OCI-LY7 (cell line): ENCODE measurements at regions not wholly inside any gene's neighbourhood (a gene's known extent, or its start where the extent isn't known, plus 50 kb on each side); places are given as distances from the start of the nearest gene placed in this dataset.

Experiments used
- BruUV-seq: library from RNA; stranded (reverse); fragments of 400-500 nt; replicated peaks from 2 replicates; lab custom pipeline; 2021; lab: Mats Ljungman, UMichigan
- CTCF ChIA-PET: fragments of 300-600 bp; sonication (Branson Sonifier 250); formaldehyde crosslinking; loops from one replicate; lab custom pipeline; 2022; ENCODE audit warnings: antibody characterized with exemption; ENCODE audit not compliant: unreplicated experiment; lab: Charles Lee
- POLR2A ChIA-PET: fragments of 300-600 bp; sonication (Branson Sonifier 250); formaldehyde crosslinking; loops from one replicate; lab custom pipeline; 2022; ENCODE audit warnings: antibody characterized with exemption; lab: Charles Lee
- DNase-seq: peaks from one replicate; pipeline ENCODE4 v3.0.0-alpha.2; 2015; ENCODE audit warnings: low spot score
- H2AFZ ChIP-seq: fragments of 200-600 bp; sonication (generic), shearing (Covaris generic); 2 replicates; pipeline ENCODE4 v1.6.1; 2014; ENCODE audit warnings: mild to moderate bottlenecking, antibody characterized with exemption, low read length, moderate library complexity
- H3K27ac ChIP-seq: fragments of 200-600 bp; sonication (generic); 2 replicates; pipeline ENCODE4 v1.5.1; 2014; ENCODE audit warnings: mixed run types, low read depth, mild to moderate bottlenecking, moderate library complexity, low read length, inconsistent platforms; ENCODE audit not compliant: poor library complexity, severe bottlenecking
- H3K36me3 ChIP-seq: fragments of 200-600 bp; sonication (generic); 2 replicates; pipeline ENCODE4 v1.6.1; 2014; ENCODE audit warnings: mild to moderate bottlenecking, antibody characterized with exemption, low read length, moderate library complexity, mixed read lengths; ENCODE audit not compliant: insufficient read depth
- H3K4me1 ChIP-seq: fragments of 200-600 bp; sonication (generic); 2 replicates; pipeline ENCODE4 v1.5.1; 2014; ENCODE audit warnings: mild to moderate bottlenecking, low read length; ENCODE audit not compliant: insufficient read depth, poor library complexity, severe bottlenecking
- H3K4me2 ChIP-seq: fragments of 200-600 bp; sonication (generic); 2 replicates; pipeline ENCODE4 v1.6.1; 2014; ENCODE audit warnings: mild to moderate bottlenecking, low read length
- H3K4me3 ChIP-seq: fragments of 200-600 bp; sonication (generic); 2 replicates; pipeline ENCODE4 v1.5.1; 2014; ENCODE audit warnings: mild to moderate bottlenecking, low read depth, low read length; ENCODE audit not compliant: poor library complexity, severe bottlenecking
- H3K79me2 ChIP-seq: fragments of 200-600 bp; sonication (generic); 2 replicates; pipeline ENCODE4 v1.6.1; 2016; ENCODE audit warnings: low read depth, mild to moderate bottlenecking, low read length, moderate library complexity, mixed read lengths; ENCODE audit not compliant: insufficient read depth
- H3K9me2 ChIP-seq: fragments of 200-600 bp; sonication (generic); 2 replicates; pipeline ENCODE4 v1.6.1; 2016; ENCODE audit warnings: mild to moderate bottlenecking, low read length, mixed read lengths; ENCODE audit not compliant: insufficient read depth
- H3K9me3 ChIP-seq: fragments of 200-600 bp; sonication (generic); 2 replicates; pipeline ENCODE4 v1.6.1; 2014; ENCODE audit warnings: mild to moderate bottlenecking, mixed run types, low read length, mixed read lengths
- H4K20me1 ChIP-seq: fragments of 200-600 bp; sonication (generic); 2 replicates; pipeline ENCODE4 v1.6.1; 2014; ENCODE audit warnings: mild to moderate bottlenecking, antibody characterized with exemption, low read length, moderate library complexity, mixed read lengths; ENCODE audit not compliant: insufficient read depth
- EZH2phosphoT487 ChIP-seq: fragments of 200-600 bp; sonication (generic); IDR thresholded peaks from 2 replicates; pipeline ENCODE4 v1.6.1; 2018; ENCODE audit warnings: low read depth, borderline replicate concordance, mild to moderate bottlenecking, mixed run types, antibody characterized with exemption, low read length, moderate library complexity, mixed read lengths
- intact Hi-C: fragments of 100-400 bp; cut with micrococcal nuclease; formaldehyde crosslinking; loops from one replicate; pipeline ENCODE4 v1.10.0; 2022; ENCODE audit not compliant: unreplicated experiment
- TF ChIP-seq, protein P1 (sequence below): fragments of 200-600 bp; sonication (generic); conservative IDR thresholded peaks from 2 replicates; pipeline ENCODE4 v1.5.1; 2014; ENCODE audit warnings: mild to moderate bottlenecking, antibody characterized with exemption, low read length, moderate library complexity, mixed read lengths

DNA sequence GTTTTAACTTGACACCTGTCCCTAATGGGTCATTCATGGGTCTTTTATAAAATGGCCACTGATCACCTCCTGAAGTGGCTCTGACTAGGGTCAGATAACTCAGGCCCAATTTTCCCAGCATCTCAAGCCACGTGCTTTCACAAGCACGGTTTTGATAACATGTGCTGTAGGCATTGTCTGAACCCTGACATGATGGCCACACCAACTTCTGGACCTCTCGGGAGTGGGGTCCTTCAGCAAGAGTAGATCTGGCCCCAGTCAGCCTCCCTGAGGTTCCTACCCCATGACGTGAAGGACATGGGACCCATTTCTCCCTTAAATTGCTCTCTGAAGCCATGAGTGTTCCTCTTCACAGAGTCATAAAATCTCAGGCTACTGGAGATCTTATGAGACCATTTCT is 60.4 kb upstream of the CCND1 start:
- Histone ChIP-seq H3K4me3 (no peak overlapping the region), H3K27ac (no peak overlapping the region), H3K9me3 (no peaks in the 10 kb centered on the region), H3K4me1 (no peaks in the 10 kb centered on the region), H2AFZ (no peak overlapping the region), H3K79me2 (no peaks in the 10 kb centered on the region), H3K9me2 (no peaks in the 10 kb centered on the region), H3K4me2 (no peak overlapping the region), H4K20me1 (no peaks in the 10 kb centered on the region), H3K36me3 (no peaks in the 10 kb centered on the region)
- ChIA-PET POLR2A (no interaction called here), CTCF (no interaction called here)
- no peak for DNase-seq
- BruUV-seq, result no TSS peak
- intact Hi-C loops, result no loop called here
- TF ChIP-seq EZH2phosphoT487, result no peak
- TF ChIP-seq, protein P1, sequence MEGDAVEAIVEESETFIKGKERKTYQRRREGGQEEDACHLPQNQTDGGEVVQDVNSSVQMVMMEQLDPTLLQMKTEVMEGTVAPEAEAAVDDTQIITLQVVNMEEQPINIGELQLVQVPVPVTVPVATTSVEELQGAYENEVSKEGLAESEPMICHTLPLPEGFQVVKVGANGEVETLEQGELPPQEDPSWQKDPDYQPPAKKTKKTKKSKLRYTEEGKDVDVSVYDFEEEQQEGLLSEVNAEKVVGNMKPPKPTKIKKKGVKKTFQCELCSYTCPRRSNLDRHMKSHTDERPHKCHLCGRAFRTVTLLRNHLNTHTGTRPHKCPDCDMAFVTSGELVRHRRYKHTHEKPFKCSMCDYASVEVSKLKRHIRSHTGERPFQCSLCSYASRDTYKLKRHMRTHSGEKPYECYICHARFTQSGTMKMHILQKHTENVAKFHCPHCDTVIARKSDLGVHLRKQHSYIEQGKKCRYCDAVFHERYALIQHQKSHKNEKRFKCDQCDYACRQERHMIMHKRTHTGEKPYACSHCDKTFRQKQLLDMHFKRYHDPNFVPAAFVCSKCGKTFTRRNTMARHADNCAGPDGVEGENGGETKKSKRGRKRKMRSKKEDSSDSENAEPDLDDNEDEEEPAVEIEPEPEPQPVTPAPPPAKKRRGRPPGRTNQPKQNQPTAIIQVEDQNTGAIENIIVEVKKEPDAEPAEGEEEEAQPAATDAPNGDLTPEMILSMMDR, result no peak

DNA sequence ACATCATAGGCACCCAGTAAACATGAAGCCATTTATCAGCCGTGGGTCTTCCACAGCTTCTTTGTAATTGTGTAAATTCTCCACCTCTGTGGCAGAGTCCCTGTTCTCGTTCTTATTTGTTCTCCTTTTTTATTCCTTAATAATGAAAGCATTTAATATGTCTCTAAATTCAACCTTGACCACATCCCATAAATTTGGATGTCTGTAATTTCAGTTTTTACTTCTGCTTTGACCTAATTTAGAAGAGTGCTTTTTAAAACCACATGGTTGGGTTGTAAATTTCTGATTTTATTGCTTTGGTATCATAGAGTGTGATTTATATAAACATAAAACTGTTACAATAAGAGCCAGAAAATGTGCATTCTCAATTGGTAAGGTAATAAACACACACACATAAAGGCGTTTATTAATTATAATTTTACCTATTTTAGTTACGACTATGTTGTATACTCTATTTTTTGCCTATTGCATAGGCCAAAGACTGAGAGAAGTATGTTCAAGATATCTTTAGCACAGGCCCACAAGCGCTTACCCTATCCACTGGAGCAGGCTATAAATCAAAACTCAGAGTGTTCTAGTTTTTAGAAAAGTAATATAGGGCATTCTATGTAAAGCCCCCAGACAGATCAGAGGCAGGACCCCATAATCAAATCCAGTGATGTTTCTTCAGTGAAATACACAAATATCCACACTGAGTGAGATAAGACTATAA is 58.0 kb upstream of the CCND1 start:
- no peak for DNase-seq
- TF ChIP-seq, protein P1, result no peak
- TF ChIP-seq EZH2phosphoT487, result no peak
- Histone ChIP-seq H2AFZ (no peak overlapping the region), H3K9me3 (no peaks in the 10 kb centered on the region), H3K4me1 (no peaks in the 10 kb centered on the region), H3K9me2 (no peaks in the 10 kb centered on the region), H3K79me2 (no peaks in the 10 kb centered on the region), H3K4me2 (no peak overlapping the region), H4K20me1 (no peaks in the 10 kb centered on the region), H3K36me3 (no peaks in the 10 kb centered on the region), H3K27ac (no peak overlapping the region), H3K4me3 (no peak overlapping the region)
- CTCF ChIA-PET, result no interaction called here
- no TSS peak for BruUV-seq
- intact Hi-C loops, result no loop called here
- POLR2A ChIA-PET, result no interaction called here

DNA sequence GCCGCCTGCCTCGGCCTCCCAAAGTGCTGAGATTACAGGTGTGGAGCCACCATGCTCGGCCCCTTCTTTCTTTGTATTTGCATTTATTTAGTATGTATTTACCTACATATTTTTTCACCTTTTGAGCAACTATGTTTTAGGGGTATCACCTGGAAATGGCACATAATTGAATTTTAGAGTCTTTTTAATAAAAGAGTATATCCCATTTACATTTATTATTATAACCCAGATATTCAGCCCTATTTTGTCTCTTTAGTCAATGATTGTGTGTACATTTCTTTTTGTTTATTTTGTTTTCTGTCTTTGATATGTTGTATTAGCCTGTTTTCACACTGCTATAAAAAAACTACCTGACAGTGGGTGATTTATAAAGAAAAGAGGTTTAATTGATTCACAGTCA is 56.8 kb upstream of the CCND1 start:
- no peak overlapping the region for H3K27ac ChIP-seq
- no peaks in the 10 kb centered on the region for H4K20me1 ChIP-seq
- H3K79me2 ChIP-seq, result no peaks in the 10 kb centered on the region
- no peaks in the 10 kb centered on the region for H3K9me2 ChIP-seq
- intact Hi-C loops, result no loop called here
- DNase-seq, result no peak
- ChIA-PET POLR2A (no interaction called here), CTCF (no interaction called here)
- no peak overlapping the region for H3K4me3 ChIP-seq
- no peak for TF ChIP-seq EZH2phosphoT487
- TF ChIP-seq, protein P1, result no peak
- no peak overlapping the region for H3K4me2 ChIP-seq
- no peaks in the 10 kb centered on the region for H3K9me3 ChIP-seq
- H3K4me1 ChIP-seq, result no peaks in the 10 kb centered on the region
- H3K36me3 ChIP-seq, result no peaks in the 10 kb centered on the region
- no TSS peak for BruUV-seq
- H2AFZ ChIP-seq, result no peak overlapping the region
